Skin epidermis (tissue), 12 donors: ENCODE measurements at regions not wholly inside any gene's neighbourhood (a gene's known extent, or its start where the extent isn't known, plus 50 kb on each side); places are given as distances from the start of the nearest gene placed in this dataset.
"Not testable (repeated sequence)": the region's sequence is repeated elsewhere in the genome, so short reads cannot be mapped to it uniquely, and the experiment has no call there.

ENCODE experiments used
- H3K27ac ChIP-seq, 21 experiments: fragments of 200-600 bp; sonication (generic) in 11 of 21; one replicate each; pipeline ENCODE4 v1.5.0; 2020; ENCODE audit warnings: mild to moderate bottlenecking in 3 of 21, inconsistent platforms in 2 of 21, moderate library complexity in 2 of 21
- H3K4me3 ChIP-seq, 7 experiments: fragments of 200-600 bp; sonication (generic) in 2 of 7; one replicate each; pipeline ENCODE4 v1.5.0; 2020; ENCODE audit warnings: inconsistent platforms in 2 of 7, mild to moderate bottlenecking in 2 of 7, moderate library complexity in 1 of 7

- no peak overlapping the region for H3K4me3 ChIP-seq
- H3K27ac ChIP-seq = peak overlapping the region in 13 of 21 experiments; percentile 35 to 92 (median 71)
Measured at GRCh38 chr1:234953655-234954405, 174.8 kb downstream of the TOMM20 start.

GRCh38 chr1:234950598-234950997 is 178.0 kb downstream of the TOMM20 start:
- no peak overlapping the region for H3K4me3 ChIP-seq
- no peak overlapping the region for H3K27ac ChIP-seq

- H3K27ac ChIP-seq, H3K4me3 ChIP-seq: not testable (repeated sequence)
Measured at GRCh38 chr1:234949528-234949927, 179.1 kb downstream of the TOMM20 start.

GRCh38 chr1:234944439-234945344 is 183.9 kb downstream of the TOMM20 start:
- H3K4me3 ChIP-seq = no peak overlapping the region
- H3K27ac ChIP-seq = peak overlapping the region in 5 of 21 experiments; percentile 9 to 61 (median 14)

GRCh38 chr1:234943836-234944402 is 184.7 kb downstream of the TOMM20 start:
- H3K4me3 ChIP-seq = no peak overlapping the region
- H3K27ac ChIP-seq = peak overlapping the region in 2 of 21 experiments; percentile 11 to 18

GRCh38 chr1:234942879-234943506 is 185.6 kb downstream of the TOMM20 start:
- Histone ChIP-seq H3K4me3 (no peak overlapping the region), H3K27ac (no peak overlapping the region)

- no peak overlapping the region for H3K27ac ChIP-seq
- no peak overlapping the region for H3K4me3 ChIP-seq
Measured at GRCh38 chr1:234942012-234942332, 186.7 kb downstream of the TOMM20 start.

GRCh38 chr1:234941321-234942011 is 187.2 kb downstream of the TOMM20 start:
- no peak overlapping the region for H3K4me3 ChIP-seq
- no peak overlapping the region for H3K27ac ChIP-seq

GRCh38 chr1:234940841-234941240 is 187.8 kb downstream of the TOMM20 start:
- H3K27ac ChIP-seq = no peak overlapping the region
- H3K4me3 ChIP-seq = no peak overlapping the region

- Histone ChIP-seq H3K4me3 (no peak overlapping the region), H3K27ac (no peak overlapping the region)
Measured at GRCh38 chr1:234938924-234939323, 189.7 kb downstream of the TOMM20 start.

GRCh38 chr1:234938135-234938534 is 190.5 kb downstream of the TOMM20 start:
- no peak overlapping the region for H3K27ac ChIP-seq

GRCh38 chr1:234936612-234937389 is 191.8 kb downstream of the TOMM20 start:
- H3K27ac ChIP-seq = no peak overlapping the region
- no peak overlapping the region for H3K4me3 ChIP-seq

More at GRCh38 chr1:234938135-234938534, 190.5 kb downstream of the TOMM20 start:
- no peak overlapping the region for H3K4me3 ChIP-seq

- peak overlapping the region in 2 of 21 experiments; percentile 42 to 55 for H3K27ac ChIP-seq
Measured at GRCh38 chr1:234934611-234935033, 194.0 kb downstream of the TOMM20 start.

GRCh38 chr1:234933475-234933874 is 195.2 kb downstream of the TOMM20 start:
- peak overlapping the region in 11 of 21 experiments; percentile 30 to 70 (median 47) for H3K27ac ChIP-seq
- no peak overlapping the region for H3K4me3 ChIP-seq

More at GRCh38 chr1:234934611-234935033, 194.0 kb downstream of the TOMM20 start:
- no peak overlapping the region for H3K4me3 ChIP-seq

- Histone ChIP-seq H3K4me3 (no peak overlapping the region), H3K27ac (peak overlapping the region in 11 of 21 experiments; percentile 30 to 70 (median 37))
Measured at GRCh38 chr1:234932511-234933430, 195.9 kb downstream of the TOMM20 start.

- H3K4me3 ChIP-seq = no peak overlapping the region
Measured at GRCh38 chr1:234932106-234932505, 196.5 kb downstream of the TOMM20 start.

GRCh38 chr1:234931404-234931973 is 197.1 kb downstream of the TOMM20 start:
- H3K4me3 ChIP-seq = no peak overlapping the region
- H3K27ac ChIP-seq = no peak overlapping the region

More at GRCh38 chr1:234932106-234932505, 196.5 kb downstream of the TOMM20 start:
- no peak overlapping the region for H3K27ac ChIP-seq
